ENCODE measurements at regions not wholly inside any gene's neighbourhood (a gene's known extent, or its start where the extent isn't known, plus 50 kb on each side); places are given as distances from the start of the nearest gene placed in this dataset.
"Not testable (repeated sequence)": the region's sequence is repeated elsewhere in the genome, so short reads cannot be mapped to it uniquely, and the experiment has no call there.

DNA sequence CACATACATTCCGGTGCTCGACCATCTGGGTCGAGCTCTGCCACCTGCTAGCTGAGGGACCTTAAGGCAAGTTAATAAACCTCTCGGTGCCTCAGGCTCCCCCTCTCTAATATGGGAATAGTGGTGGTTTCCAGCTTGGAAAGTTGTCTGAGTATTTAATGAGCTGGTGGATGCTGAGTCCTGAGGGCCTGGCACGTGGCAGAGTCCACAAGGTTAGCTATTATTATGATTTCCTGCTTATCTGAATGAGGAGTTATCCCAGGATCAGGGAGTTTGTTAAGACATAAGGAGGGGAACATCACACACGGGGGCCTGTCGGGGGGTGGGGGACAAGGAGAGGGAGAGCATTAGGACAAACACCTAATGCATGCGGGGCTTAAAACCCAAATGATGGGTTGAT is 80.1 kb upstream of the SLC22A23 start:
- DNase-seq, result no peak
- intact Hi-C loops (cut with DNase I), result no loop called here

DNA sequence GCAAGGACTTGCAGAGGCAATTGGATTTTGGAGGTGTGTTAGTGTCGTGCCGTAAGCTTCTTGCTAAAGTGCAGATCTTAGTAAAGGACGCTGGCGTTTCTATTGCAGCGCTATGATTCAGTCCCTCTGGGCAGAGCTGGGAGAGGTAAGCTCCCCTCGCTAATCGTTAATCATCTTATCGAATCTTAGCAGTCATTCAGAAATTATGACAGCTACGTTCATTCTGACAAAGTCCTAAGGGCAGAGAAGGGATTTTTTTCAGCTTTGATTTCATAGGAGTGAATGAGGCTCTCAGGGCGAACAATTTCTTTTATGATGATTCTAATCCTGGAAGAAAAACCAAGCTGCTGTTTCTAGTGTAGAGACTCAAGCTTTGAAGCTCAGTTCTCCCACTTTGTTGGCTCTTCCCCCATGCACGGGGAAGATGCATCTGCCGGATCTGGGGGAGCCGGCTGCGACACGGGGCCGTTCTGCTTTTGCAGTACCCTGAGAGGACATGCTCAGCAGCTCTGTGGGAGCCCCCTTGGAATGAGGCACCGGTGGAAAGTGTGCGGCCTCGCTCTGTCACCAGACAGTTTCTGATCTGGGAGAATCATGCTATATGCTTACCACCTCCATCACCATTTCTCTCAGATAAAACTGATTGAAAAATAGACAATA is 79.1 kb upstream of the SLC22A23 start:
- peak in 2 of 42 donors; percentile 15 to 37 for DNase-seq
- intact Hi-C loops (cut with DNase I), result no loop called here

DNA sequence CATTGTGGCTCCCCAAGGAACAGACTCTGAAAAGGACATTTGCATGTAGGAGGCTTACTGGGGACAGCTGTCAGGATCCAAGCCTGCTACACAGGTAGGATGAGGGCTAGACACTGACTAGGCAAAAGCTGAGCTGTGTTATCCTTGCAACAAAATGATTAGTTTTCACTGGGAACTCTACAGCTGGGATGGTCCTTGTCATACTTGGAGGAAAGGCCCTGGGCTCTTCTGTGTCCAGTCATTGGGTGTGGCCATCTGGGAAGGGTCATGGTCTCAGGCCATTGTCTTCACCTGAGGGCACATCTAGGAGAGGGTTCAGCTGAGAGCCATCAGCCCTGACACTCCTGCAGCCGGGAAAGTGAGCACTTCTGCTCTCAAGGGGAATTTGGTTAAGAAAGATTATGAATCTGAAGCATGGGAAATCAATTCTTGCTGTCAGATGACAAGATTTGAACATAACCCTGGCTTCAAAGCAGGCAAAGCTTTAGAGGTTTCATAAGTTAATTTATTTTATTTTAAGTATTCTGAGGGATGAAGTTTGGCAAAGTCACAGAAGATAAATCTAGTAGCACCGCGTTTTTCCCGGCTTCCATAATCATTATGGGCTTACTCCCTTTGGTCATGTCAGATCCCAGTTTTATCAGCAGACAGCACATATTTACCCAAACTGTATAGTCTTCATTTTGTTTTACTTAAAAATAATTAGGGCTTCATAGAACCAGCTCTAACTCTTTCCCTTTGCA is 78.4 kb upstream of the SLC22A23 start:
- intact Hi-C loops (cut with DNase I), result no loop called here
- peak in 1 of 42 donors; percentile 21 for DNase-seq

DNA sequence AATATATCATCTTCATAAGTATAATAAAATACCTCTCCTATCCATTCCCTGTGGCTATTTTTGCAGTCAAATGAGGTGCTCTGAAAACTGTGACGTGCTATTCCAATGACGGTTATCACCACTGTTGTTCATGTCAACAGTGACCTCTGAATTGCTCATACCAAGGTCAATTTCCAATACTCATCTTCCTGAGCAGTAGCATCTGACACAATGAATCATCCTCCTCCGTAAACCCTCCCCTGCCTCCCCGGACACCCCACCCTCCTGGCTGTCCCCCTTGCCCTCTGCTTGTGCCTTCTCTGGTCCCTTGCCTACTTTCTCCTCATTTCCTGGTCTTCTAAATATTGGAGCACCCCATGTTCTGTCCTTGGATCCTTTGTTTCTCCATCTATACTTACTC is 77.7 kb upstream of the SLC22A23 start:
- DNase-seq, result no peak
- intact Hi-C loops (cut with DNase I), result no loop called here

DNA sequence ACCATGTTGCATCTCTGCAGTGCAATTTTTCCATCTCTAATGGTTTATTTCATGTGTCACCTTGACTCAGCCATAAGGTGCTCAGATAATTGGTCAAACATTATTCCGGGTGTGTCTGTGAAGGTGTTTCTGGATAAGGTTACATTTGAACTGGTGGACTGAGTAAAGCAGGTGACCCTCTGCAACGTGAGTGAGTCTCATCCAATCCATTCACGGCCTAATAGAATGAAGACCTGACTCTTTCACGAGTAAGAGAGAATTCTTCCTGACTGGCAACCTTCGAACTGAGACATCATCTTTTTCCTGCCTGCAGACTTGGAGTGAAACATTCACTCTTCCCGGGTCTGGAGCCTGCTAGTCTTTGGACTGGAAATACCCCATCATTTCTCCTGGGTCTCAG is 77.1 kb upstream of the SLC22A23 start:
- intact Hi-C loops (cut with DNase I), result no loop called here
- peak in 1 of 42 donors; percentile 21 for DNase-seq

DNA sequence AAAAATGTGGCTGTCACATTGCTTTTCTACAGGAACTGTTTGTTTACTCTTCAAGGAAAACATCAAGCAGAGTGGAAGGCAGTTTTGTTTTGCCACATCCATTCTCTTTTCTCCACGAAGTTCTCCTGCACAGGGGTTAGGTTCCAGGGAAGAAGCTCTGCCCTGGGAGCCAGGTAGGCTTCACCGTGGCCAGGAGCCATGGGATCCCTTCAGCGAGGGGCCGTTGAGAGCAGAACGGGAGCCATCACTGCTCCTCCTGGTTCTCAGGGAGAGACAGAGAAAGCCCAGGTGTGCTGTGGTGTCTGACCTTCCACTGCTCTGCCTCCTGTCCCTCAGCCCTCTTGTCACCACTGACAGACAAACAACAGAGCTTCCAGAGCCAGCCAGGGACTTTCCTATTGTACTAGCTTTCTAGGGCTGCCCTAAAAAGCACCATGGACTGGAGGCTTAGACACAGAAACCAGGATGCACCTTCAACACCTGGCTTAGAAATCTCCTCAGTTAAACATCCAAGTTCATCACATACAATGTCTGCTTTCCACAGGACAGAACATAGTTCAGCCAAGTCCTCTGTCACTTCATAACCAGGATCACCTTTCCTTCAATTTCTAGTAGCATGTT is 75.6 kb upstream of the SLC22A23 start:
- DNase-seq, result peak in 1 of 42 donors; percentile 9
- intact Hi-C loops (cut with DNase I), result no loop called here

DNA sequence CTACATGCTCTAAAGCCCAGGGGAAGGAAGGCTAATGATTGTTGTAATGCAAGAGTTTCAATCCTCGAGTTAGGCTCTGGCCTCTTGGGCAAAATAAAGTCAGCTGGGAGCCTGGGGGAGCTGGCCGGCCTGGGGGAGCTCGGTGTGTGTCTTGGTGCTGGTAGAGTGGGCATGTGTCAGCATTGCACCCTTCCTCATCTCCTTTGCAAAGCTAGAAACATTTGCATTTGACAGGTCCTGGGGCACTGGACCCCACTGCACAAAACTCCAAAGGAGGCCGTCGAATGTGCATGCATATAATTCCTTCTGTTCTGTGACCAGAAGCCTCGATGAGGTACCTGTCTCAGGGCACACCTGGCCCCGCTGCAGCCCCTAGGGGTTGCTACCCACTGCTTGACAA is 74.6 kb upstream of the SLC22A23 start:
- intact Hi-C loops (cut with DNase I), result no loop called here
- peak in 2 of 42 donors; percentile 28 to 33 for DNase-seq

DNA sequence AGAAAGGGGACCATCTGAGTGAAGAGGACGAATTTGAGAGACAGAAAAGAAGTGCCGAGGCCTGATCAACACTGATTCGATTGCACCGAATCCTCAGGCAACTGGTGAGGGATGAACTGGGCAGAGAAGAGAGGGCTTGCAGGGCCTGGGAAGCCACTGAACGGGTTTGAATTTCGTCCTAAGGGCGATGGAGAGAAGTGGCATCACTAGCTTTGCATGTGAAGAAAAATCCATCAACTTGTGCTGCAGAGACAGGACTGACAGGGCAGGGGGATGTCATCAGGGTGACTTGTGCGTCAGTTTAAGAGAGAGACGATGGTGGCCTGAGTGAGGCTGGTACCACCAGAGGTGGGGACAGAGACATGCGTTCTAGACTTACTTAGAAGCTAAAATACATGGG is 73.7 kb upstream of the SLC22A23 start:
- DNase-seq, result peak in 2 of 42 donors; percentile 14 to 18
- intact Hi-C loops (cut with DNase I), result no loop called here

DNA sequence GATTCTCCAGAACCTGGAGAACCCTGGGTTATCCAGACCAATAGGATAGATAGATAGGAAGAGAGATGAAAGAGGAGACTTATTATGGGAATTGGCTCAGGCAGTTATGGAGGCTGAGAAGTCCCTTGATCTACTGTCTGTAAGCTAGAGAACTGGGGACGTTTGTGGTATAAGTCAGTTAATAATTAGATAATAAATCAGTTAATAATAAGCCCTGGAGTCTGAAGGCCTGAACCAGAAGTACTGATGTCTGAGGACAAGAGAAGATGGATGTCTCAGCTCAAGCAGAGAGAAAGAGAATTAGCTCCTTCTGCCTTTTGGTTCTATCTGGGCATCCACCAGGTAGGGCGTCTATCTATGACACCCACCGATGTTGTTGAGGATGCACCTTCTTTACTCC is 72.9 kb upstream of the SLC22A23 start:
- intact Hi-C loops (cut with DNase I), result no loop called here
- peak in 1 of 42 donors; percentile 8 for DNase-seq

DNA sequence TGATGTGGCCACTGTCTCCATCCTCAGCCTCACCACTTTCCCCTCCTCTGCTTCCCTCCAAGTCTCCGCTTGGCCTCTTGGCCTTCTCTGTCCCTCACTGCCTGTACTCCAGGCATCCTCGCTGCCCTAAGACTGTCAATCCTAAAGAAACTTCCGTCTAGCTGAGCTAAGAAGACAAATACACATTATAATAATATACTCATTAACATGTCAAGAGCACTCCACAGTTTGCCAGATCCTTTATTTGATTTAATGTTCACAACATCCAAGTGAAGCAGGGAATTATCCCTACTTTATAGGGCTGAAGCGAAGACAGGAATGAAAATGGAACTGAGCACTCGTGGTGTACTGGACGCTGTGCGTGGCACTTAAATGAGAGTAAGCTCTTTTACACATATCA is 72.4 kb upstream of the SLC22A23 start:
- intact Hi-C loops (cut with DNase I), result no loop called here
- peak in 1 of 42 donors; percentile 16 for DNase-seq

DNA sequence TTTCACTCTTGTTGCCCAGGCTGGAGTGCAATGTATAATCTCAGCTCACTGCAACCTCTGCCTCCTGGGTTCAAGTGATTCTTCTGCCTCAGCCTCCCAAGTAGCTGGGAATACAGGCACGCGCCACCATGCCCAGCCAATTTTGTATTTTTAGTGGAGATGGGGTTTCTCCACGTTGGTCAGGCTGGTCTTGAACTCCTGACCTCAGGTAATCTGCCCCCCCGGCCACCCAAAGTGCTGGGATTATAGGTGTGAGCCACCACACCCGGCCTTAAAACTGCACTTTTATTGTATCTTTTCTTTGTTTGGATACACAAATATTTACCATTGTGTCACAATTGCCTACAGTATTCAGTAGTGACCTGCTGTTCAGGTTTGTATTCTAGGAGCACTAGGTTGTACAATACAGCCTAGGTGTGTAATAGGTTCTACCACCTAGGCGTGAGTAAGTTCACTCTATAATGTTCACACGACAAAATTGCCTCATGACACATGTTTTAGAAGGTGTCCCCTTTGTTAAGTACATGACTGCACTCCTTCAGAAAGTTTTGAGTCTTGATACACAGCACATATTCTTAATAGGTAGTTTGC is 71.3 kb upstream of the SLC22A23 start:
- intact Hi-C loops (cut with DNase I), result not testable (repeated sequence)
- peak in 2 of 42 donors; percentile 6 to 12 for DNase-seq

DNA sequence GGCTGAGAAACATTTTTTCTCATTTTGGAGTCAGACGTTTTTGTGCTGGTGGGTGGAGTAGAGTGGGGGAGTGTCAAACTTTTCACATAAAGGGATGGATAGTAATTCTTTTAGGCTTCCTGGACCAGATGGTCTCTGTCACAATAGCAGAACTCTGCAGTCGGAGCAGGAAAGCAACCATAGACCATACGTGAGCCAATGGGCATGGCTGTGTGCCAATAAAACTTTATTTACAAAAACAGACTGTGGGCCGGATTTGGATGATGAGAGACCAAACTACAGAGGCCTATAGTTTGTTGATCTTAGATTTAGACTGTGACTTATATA is 70.8 kb upstream of the SLC22A23 start:
- DNase-seq, result peak in 1 of 42 donors; percentile 26
- intact Hi-C loops (cut with DNase I), result no loop called here

DNA sequence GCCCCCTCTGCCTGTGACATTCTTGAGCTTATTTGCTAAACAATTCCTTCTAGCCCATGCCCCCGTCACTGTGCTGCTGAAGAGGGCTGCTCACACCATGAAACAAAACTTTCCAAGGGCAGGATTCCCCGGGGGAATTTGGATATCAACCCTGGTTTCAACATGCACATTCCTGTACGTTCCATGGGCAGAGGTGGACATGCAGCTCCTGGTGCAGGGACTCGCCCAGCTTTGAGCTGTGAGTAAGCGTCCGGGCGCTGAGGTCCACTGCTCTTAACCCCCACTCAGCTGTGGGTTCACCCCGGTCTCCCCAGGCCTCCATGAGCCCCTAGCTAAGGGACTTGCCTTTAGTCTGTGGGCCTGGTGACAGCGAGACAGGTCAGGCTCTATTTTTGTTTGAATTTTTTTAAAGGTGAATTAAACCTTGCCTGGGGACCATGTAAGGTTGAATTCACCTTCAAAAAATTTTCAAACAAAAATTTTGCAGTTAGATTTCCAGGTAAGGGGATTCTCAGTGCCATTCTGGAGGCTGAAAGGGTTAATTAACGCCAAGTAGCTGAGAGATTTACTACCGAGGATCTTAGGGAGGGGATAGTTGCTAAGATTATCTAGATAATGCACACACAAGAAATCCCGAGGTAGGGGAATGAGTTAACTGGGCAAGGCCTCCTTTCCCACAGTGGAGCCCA is 70.3 kb upstream of the SLC22A23 start:
- DNase-seq, result peak in 1 of 42 donors; percentile 33

DNA sequence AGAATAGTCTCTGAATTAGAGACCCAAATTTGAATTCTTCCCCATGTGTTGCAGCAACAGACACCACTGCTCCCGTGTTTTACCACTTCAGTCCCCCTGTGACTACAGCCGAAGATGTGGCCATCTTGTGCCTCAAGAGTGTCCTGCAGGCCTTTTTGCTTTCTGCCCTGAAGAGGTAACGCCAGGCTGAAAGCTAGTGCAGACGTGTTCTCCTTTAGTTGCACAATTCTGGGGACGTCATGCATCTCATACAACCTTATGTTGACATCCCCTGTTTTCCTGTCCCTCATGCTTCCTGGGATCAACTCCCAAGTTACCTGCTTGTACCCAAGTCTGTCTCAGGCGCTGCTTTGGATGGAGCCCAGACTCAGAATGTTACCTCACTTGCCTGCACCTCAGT is 69.1 kb upstream of the SLC22A23 start:
- intact Hi-C loops (cut with DNase I), result no loop called here
- DNase-seq, result no peak

More for the DNA sequence above, 70.3 kb upstream of the SLC22A23 start:
- intact Hi-C loops (cut with DNase I), result no loop called here

DNA sequence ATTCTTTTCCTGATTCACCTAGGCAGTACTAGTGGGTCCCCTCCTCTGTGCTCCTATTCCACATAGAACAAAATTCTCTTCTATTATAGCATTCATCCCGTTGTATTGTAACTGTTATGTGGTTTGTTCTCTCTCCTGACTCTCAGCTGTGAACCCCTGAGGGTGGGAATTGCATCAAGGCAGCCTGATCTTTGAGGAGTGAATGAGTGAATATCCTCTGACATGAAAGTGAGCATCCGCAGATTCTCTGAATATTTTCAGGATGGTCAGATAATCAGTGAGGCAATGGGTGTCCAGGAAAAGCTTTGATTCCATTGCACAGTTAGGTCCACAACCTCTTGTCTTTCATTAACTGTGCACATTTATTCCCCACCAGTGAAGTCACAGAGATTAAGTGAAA is 67.6 kb upstream of the SLC22A23 start:
- DNase-seq, result no peak
- intact Hi-C loops (cut with DNase I), result no loop called here

DNA sequence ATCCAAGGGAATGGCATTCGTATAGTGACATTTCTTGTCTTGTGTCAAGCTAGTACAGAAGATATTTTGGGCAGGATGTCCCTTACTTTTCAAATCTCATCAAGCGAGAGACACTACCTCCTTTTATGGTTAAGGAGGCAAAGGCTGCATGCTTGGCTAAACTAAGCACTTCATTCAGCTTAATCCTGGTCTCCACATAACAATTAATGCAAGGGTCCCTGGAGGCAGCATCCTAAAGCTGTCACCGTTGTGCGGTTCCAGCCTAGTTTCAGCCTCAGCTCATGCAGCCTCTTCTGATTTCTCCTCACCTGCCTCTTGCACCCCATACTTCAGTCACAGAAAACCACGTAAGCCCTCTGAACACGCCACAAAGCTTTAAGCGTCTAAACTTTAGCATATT is 67.1 kb upstream of the SLC22A23 start:
- intact Hi-C loops (cut with DNase I), result no loop called here

DNA sequence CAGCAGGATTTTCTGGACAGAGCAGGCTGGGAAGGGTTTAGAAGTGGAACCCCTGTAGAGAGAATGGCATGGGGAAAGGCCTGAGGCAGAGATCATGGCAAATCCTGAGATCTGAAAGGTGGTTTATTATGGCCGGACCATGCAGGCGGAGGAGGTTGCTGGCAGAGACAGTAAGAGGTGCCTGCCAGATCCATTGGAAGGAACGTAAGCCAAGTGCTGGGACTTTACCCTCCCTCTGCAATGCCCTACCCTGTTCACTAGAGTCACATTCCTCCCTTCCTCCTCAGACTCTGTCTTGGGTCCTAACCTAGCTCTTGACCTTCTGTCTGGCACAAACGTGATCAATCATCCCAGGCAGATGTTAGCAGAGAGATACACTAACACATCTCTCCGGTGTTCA is 66.4 kb upstream of the SLC22A23 start:
- intact Hi-C loops (cut with DNase I), result no loop called here
- DNase-seq, result no peak

More for the DNA sequence above, 67.1 kb upstream of the SLC22A23 start:
- no peak for DNase-seq

DNA sequence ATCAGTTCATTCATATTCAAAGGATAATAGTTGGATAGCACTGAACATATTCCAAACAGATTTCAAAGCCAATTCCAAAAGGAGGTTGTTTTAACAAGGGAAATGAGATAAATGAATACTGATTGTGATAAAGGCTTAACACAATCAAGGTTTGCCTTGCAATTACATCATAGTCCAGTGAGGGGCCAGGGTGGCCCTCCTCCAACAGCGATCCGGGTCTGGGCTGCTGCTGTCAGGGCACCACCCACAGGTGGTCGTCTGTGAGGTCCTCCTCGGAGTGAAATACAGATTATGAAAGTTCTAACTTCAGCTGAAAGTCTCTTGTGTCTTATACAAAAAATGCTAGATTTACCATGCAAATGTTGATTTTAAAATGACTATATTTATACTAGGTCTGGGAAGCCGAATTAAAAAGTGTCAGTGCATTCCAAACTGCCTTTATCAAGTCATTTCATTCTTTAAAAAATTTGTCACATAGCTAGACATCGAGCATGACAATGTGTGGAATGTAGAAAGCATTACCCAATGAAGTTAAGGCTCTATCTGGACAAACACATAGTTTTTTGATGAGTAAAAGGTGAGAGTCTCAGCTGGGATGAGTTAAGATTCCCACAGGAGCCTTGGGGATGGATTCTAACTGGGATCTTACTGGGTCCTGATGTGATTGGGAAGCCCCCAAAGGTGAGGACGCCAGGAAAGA is 65.9 kb upstream of the SLC22A23 start:
- intact Hi-C loops (cut with DNase I), result no loop called here
- no peak for DNase-seq

Data from head of caudate nucleus (tissue), 42 donors.